ENCODE measurements at regions not wholly inside any gene's neighbourhood (a gene's known extent, or its start where the extent isn't known, plus 50 kb on each side); places are given as distances from the start of the nearest gene placed in this dataset.

DNA sequence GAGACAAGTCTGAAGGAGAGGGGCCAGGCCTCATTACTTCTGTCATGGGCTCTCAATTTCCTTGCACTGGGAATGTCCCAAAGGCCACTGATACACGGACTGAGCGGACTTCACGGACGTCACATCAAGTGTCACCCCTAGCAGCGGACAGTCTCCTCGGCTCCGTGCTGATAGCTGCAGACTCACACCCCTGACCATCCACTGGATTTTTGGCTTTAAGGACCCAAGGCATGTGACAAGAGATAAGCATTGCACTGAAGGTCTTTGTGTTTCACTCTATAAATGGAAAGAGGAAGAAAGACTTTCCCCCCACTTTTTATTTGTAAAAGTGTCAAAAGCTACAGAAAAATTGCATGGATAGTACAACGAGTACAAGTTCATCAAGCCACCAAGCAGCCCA is 200.4 kb upstream of the FGGY start (continued):
- TF ChIP-seq SIX5 (IDR thresholded peaks at IDR 0.05; ENCODE audit: borderline replicate concordance in 1 of 2, insufficient read depth in 1 of 2, low read depth in 1 of 2, low read length in 2 of 2) (no peak), MEIS2 (IDR thresholded peaks at IDR 0.05; ENCODE audit: partially characterized antibody) (peak; percentile 50), PML (IDR thresholded peaks at IDR 0.05; ENCODE audit: low read length) (no peak), CBFB (CRISPR knock-in tag; IDR thresholded peaks at IDR 0.05) (no peak), ARID1B (IDR thresholded peaks at IDR 0.05) (peak; percentile 62), ESRRA (IDR thresholded peaks at IDR 0.05; ENCODE audit: borderline replicate concordance, low read depth) (0 out of 2 replicates have a peak, but pooled peaks have one; percentile 15), ESRRB (CRISPR knock-in tag; IDR thresholded peaks at IDR 0.05; ENCODE audit: borderline replicate concordance) (no peak), SAFB (IDR thresholded peaks at IDR 0.05; ENCODE audit: borderline replicate concordance, low read depth, low read length) (no peak), ZFP1 (CRISPR knock-in tag; IDR thresholded peaks at IDR 0.05) (peak; percentile 14; the same call in 1 of the 2 replicates), ZNF41 (CRISPR knock-in tag; conservative IDR thresholded peaks at IDR 0.05) (no peak), PHF8 (IDR thresholded peaks at IDR 0.05; ENCODE audit: borderline replicate concordance, low read length) (no peak), CXXC5 (CRISPR knock-in tag; IDR thresholded peaks at IDR 0.05) (peak; percentile 60), BRD9 (IDR thresholded peaks at IDR 0.05; ENCODE audit: low read depth, partially characterized antibody) (no peak)
- TF ChIP-seq, protein P1, sequence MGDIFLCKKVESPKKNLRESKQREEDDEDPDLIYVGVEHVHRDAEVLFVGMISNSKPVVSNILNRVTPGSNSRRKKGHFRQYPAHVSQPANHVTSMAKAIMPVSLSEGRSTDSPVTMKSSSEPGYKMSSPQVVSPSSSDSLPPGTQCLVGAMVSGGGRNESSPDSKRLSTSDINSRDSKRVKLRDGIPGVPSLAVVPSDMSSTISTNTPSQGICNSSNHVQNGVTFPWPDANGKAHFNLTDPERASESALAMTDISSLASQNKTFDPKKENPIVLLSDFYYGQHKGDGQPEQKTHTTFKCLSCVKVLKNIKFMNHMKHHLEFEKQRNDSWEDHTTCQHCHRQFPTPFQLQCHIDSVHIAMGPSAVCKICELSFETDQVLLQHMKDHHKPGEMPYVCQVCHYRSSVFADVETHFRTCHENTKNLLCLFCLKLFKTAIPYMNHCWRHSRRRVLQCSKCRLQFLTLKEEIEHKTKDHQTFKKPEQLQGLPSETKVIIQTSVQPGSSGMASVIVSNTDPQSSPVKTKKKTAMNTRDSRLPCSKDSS (IDR thresholded peaks at IDR 0.05; ENCODE audit: low read depth, partially characterized antibody), result no peak
- TF ChIP-seq, protein P2, sequence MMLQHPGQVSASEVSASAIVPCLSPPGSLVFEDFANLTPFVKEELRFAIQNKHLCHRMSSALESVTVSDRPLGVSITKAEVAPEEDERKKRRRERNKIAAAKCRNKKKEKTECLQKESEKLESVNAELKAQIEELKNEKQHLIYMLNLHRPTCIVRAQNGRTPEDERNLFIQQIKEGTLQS (IDR thresholded peaks at IDR 0.05), result no peak
- TF ChIP-seq, protein P2 (CRISPR knock-in tag; conservative IDR thresholded peaks at IDR 0.05), result no peak
- TF ChIP-seq, protein P3, sequence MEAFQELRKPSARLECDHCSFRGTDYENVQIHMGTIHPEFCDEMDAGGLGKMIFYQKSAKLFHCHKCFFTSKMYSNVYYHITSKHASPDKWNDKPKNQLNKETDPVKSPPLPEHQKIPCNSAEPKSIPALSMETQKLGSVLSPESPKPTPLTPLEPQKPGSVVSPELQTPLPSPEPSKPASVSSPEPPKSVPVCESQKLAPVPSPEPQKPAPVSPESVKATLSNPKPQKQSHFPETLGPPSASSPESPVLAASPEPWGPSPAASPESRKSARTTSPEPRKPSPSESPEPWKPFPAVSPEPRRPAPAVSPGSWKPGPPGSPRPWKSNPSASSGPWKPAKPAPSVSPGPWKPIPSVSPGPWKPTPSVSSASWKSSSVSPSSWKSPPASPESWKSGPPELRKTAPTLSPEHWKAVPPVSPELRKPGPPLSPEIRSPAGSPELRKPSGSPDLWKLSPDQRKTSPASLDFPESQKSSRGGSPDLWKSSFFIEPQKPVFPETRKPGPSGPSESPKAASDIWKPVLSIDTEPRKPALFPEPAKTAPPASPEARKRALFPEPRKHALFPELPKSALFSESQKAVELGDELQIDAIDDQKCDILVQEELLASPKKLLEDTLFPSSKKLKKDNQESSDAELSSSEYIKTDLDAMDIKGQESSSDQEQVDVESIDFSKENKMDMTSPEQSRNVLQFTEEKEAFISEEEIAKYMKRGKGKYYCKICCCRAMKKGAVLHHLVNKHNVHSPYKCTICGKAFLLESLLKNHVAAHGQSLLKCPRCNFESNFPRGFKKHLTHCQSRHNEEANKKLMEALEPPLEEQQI (IDR thresholded peaks at IDR 0.05), result no peak
- TF ChIP-seq, protein P4, sequence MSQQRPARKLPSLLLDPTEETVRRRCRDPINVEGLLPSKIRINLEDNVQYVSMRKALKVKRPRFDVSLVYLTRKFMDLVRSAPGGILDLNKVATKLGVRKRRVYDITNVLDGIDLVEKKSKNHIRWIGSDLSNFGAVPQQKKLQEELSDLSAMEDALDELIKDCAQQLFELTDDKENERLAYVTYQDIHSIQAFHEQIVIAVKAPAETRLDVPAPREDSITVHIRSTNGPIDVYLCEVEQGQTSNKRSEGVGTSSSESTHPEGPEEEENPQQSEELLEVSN (IDR thresholded peaks at IDR 0.05; ENCODE audit: borderline replicate concordance in 1 of 2, extremely low read depth in 1 of 2, insufficient read depth in 1 of 2, insufficient read length in 1 of 2, low read depth in 1 of 2, low read length in 1 of 2, poor library complexity in 1 of 2, severe bottlenecking in 1 of 2), result peak in 1 of 2 experiments; percentile 11
- TF ChIP-seq, protein P5, sequence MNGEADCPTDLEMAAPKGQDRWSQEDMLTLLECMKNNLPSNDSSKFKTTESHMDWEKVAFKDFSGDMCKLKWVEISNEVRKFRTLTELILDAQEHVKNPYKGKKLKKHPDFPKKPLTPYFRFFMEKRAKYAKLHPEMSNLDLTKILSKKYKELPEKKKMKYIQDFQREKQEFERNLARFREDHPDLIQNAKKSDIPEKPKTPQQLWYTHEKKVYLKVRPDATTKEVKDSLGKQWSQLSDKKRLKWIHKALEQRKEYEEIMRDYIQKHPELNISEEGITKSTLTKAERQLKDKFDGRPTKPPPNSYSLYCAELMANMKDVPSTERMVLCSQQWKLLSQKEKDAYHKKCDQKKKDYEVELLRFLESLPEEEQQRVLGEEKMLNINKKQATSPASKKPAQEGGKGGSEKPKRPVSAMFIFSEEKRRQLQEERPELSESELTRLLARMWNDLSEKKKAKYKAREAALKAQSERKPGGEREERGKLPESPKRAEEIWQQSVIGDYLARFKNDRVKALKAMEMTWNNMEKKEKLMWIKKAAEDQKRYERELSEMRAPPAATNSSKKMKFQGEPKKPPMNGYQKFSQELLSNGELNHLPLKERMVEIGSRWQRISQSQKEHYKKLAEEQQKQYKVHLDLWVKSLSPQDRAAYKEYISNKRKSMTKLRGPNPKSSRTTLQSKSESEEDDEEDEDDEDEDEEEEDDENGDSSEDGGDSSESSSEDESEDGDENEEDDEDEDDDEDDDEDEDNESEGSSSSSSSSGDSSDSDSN (IDR thresholded peaks at IDR 0.05; ENCODE audit: borderline replicate concordance in 1 of 2, low read depth in 2 of 2, low read length in 2 of 2), result 0 out of 4 replicates have a peak, but pooled peaks of 1 of the 2 experiments have one; percentile 19
